OCI-LY7 (cell line): ENCODE measurements at regions not wholly inside any gene's neighbourhood (a gene's known extent, or its start where the extent isn't known, plus 50 kb on each side); places are given as distances from the start of the nearest gene placed in this dataset.

Experiments used
- EZH2phosphoT487 ChIP-seq: fragments of 200-600 bp; sonication (generic); IDR thresholded peaks from 2 replicates; pipeline ENCODE4 v1.6.1; 2018; ENCODE audit warnings: low read depth, borderline replicate concordance, mild to moderate bottlenecking, mixed run types, antibody characterized with exemption, low read length, moderate library complexity, mixed read lengths
- TF ChIP-seq, protein P1 (sequence below): fragments of 200-600 bp; sonication (generic); conservative IDR thresholded peaks from 2 replicates; pipeline ENCODE4 v1.5.1; 2014; ENCODE audit warnings: mild to moderate bottlenecking, antibody characterized with exemption, low read length, moderate library complexity, mixed read lengths

- TF ChIP-seq, protein P1, sequence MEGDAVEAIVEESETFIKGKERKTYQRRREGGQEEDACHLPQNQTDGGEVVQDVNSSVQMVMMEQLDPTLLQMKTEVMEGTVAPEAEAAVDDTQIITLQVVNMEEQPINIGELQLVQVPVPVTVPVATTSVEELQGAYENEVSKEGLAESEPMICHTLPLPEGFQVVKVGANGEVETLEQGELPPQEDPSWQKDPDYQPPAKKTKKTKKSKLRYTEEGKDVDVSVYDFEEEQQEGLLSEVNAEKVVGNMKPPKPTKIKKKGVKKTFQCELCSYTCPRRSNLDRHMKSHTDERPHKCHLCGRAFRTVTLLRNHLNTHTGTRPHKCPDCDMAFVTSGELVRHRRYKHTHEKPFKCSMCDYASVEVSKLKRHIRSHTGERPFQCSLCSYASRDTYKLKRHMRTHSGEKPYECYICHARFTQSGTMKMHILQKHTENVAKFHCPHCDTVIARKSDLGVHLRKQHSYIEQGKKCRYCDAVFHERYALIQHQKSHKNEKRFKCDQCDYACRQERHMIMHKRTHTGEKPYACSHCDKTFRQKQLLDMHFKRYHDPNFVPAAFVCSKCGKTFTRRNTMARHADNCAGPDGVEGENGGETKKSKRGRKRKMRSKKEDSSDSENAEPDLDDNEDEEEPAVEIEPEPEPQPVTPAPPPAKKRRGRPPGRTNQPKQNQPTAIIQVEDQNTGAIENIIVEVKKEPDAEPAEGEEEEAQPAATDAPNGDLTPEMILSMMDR: no peak
- TF ChIP-seq EZH2phosphoT487: no peak
Measured at GRCh38 chr22:48240148-48240934, 1477.9 kb downstream of the TBC1D22A start.
